WI38 (cell line): ENCODE measurements at regions not wholly inside any gene's neighbourhood (a gene's known extent, or its start where the extent isn't known, plus 50 kb on each side); places are given as distances from the start of the nearest gene placed in this dataset.

ENCODE experiments used
- H3K4me3 ChIP-seq: 2 replicates; pipeline ENCODE4 v1.5.1; 2011; ENCODE audit warnings: low read depth, mild to moderate bottlenecking, control low read depth, low read length
- TF ChIP-seq, protein P1 (sequence below): IDR thresholded peaks from 2 replicates; pipeline ENCODE4 v1.5.1; 2012; ENCODE audit warnings: low read depth, mild to moderate bottlenecking, control low read depth, low read length

DNA sequence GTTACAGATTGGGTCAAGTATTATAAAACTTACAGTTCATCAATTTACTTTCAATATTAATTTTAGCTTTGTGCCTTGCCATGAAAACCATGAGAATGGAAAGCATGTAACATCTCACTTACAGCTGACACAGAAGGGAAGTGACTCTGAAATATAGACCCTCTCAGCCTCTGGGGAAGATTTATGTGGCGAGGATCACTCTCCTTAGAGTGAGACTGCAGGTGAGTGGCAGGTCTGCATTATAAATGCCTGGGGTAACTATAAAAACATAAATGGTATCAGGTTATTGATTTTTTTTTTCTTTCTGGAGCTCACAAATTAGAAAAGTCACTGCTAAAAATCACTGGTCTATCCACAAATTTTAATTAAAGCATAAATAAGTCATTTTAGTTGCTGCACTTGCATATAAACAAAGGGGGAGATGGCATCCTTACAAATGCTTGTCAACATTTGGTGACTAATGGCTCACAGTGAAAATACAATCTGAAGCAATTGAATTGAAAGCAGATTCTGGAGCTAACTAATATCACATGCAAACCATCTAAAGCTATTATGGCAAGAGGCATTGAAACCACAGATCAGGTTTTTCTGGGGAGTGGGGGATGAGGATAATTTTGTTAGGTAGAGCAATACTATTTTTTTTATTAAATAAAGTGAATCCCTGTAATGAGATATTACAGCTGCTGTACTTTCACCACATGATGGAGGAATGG, 200.9 kb downstream of the TM2D1 start:
- no peak overlapping the region for H3K4me3 ChIP-seq
- TF ChIP-seq, protein P1, sequence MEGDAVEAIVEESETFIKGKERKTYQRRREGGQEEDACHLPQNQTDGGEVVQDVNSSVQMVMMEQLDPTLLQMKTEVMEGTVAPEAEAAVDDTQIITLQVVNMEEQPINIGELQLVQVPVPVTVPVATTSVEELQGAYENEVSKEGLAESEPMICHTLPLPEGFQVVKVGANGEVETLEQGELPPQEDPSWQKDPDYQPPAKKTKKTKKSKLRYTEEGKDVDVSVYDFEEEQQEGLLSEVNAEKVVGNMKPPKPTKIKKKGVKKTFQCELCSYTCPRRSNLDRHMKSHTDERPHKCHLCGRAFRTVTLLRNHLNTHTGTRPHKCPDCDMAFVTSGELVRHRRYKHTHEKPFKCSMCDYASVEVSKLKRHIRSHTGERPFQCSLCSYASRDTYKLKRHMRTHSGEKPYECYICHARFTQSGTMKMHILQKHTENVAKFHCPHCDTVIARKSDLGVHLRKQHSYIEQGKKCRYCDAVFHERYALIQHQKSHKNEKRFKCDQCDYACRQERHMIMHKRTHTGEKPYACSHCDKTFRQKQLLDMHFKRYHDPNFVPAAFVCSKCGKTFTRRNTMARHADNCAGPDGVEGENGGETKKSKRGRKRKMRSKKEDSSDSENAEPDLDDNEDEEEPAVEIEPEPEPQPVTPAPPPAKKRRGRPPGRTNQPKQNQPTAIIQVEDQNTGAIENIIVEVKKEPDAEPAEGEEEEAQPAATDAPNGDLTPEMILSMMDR = no peak

DNA sequence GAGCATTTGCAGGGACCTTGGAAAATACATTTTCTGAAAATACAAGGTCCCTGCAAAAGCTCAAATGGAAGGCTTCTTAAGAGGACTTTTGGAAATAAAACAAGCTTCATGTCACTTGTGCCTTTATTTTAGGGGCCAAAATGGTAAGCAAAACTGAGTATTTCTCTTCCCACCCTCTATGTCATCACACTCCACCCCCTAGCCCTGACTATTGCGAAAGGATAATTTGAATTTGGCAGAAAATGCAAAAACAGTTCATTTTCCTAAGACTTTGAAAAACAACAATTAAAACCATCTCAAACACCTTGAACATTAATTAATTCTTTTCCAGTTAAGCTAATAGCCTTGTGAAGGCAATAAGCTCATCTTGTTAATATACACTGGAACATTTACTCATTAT, 201.7 kb downstream of the TM2D1 start:
- TF ChIP-seq, protein P1 = no peak
- H3K4me3 ChIP-seq = no peak overlapping the region

DNA sequence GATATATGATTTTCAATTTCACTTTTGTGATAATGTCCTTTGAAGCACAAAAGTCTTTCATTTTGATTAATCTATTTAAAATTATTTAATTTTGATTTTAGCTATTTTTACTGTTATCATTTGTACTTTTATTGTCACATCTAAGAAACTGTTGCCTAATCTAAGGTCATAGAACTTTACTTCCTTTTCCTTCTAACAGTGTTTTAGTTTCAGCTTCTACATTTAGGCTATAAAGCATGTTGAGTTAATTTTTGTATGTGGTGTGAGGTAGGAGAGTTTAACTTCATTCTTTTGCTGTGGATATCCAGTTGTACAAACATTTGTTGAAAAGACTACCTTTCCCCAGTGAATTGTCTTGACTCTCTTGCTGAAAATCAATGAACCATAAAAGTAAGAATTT, 204.5 kb downstream of the TM2D1 start:
- no peak overlapping the region for H3K4me3 ChIP-seq
- TF ChIP-seq, protein P1 = no peak

DNA sequence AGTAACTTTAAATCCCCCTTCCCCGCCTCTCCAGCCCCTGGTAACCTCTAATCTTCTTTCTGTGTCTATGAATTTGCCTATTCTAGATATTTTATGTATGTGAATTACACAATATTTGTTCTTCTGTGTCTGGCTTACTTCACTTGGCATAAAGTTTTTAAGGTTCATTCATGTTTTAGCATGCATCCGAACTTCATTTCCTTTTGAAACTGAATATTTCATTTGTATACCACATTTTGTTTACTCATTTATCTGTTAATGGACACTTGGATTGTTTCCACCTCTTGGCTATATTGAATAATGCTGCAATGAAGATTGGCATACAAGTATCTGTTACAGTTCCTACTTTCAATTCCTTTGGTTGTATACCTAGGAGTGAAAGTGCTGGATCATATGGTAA, 205.3 kb downstream of the TM2D1 start:
- TF ChIP-seq, protein P1 = no peak
- H3K4me3 ChIP-seq = no peak overlapping the region

DNA sequence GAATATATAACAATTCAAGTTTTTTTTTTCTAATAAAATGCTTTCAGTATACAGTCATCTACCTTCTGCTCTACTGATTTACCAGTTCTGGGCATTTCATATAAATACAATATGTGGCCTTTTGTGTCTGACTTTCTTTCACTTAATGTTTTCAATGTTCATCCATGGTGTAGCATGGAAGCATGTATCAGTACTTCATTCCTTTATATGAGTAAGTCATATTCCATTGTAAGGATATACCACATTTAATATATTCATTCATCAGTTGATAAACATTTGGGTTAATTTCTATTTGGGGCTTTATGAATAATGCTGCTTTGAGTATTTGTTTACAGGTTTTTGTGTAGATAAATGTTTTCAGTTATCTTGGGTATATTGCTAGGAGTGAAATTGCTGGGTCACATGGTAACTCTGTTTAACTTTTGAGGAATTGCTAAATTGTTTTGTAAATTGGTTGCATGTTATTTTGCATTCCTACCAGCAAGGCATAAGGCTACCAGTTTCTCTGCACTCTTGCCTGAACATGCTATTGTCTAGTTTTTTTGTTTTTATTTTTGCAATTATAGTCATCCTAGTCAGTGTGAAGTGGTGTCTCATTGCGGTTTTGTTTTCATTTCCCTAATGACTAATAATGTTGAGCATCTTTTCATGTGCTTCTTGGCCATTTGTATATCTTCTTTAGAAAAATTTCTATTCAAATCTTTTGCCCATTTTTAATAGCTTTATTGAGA, 206.1 kb downstream of the TM2D1 start:
- H3K4me3 ChIP-seq = no peak overlapping the region
- TF ChIP-seq, protein P1 = no peak

DNA sequence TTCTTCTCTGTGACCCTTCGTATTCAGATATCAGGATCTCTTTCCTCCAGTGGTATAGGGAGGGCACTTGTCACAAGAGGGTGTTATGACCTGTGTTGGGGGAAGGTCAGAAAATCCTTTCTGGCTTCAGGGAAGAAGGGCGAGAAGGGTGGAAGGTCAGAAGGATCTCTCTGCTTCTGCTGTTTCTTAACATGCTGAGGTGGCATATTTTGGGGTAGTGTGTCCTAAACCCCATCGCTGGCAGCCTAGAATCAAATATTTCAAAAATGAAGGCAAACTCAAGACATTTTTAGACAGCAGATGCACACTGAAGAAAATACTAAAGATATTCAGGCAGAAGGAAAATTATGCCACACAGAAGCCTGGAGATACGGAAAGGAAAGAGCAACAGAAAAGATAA, 207.6 kb downstream of the TM2D1 start:
- TF ChIP-seq, protein P1 = no peak
- H3K4me3 ChIP-seq = no peak overlapping the region

DNA sequence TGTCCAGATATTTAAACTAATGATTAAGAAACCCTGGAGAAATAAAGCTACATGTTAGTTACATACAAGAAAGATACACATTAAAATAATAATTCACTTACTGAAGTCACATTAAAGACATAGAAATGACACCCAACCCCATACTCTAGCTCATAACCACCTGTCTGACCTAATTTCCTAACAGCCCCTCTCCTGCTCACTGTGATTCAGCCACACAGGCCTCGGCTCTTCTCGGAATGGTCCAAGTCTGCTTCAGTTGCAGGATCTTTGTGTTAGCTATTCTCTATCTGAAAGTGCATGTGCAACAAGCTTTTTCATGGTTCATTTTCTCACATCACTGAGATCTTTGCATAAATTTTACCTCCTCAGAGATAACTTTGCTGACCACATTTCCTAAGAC, 209.8 kb downstream of the TM2D1 start:
- TF ChIP-seq, protein P1 = no peak
- H3K4me3 ChIP-seq = no peak overlapping the region
